Astrocyte (in vitro differentiated cells and primary cell): ENCODE measurements at regions not wholly inside any gene's neighbourhood (a gene's known extent, or its start where the extent isn't known, plus 50 kb on each side); places are given as distances from the start of the nearest gene placed in this dataset.

Experiments used
- DNase-seq: peaks from one replicate; pipeline ENCODE4 v3.0.0-alpha.2; 2010; ENCODE audit warnings: low read depth
- FAIRE-seq: peaks from 2 replicates; lab custom pipeline; 2011; peaks lifted over from hg19 to GRCh38; lab: Jason Lieb, UNC
- H2AFZ ChIP-seq: 2 replicates; pipeline ENCODE4 v1.6.0; 2012; ENCODE audit warnings: low read depth, low read length, inconsistent platforms
- H3K27ac ChIP-seq: 2 replicates; pipeline ENCODE4 v1.5.1; 2011; ENCODE audit warnings: low read depth, low read length, inconsistent platforms
- H3K27me3 ChIP-seq: 2 replicates; pipeline ENCODE4 v1.6.0; 2011; ENCODE audit warnings: low read length, inconsistent platforms; ENCODE audit not compliant: insufficient read depth
- H3K36me3 ChIP-seq: 2 replicates; pipeline ENCODE4 v1.5.1; 2011; ENCODE audit warnings: low read length, inconsistent platforms; ENCODE audit not compliant: insufficient read depth
- H3K4me1 ChIP-seq: 2 replicates; pipeline ENCODE4 v1.5.1; 2011; ENCODE audit warnings: low read length, inconsistent platforms; ENCODE audit not compliant: insufficient read depth
- H3K4me2 ChIP-seq: 2 replicates; pipeline ENCODE4 v1.6.0; 2012; ENCODE audit warnings: low read length, inconsistent platforms
- H3K4me3 ChIP-seq: 2 replicates; pipeline ENCODE4 v1.5.1; 2011; ENCODE audit warnings: low read depth, mild to moderate bottlenecking, low read length, inconsistent platforms; ENCODE audit not compliant: insufficient read depth
- H3K79me2 ChIP-seq: 2 replicates; pipeline ENCODE4 v1.6.0; 2012; ENCODE audit warnings: mild to moderate bottlenecking, low read length, inconsistent platforms; ENCODE audit not compliant: insufficient read depth
- H3K9ac ChIP-seq: 2 replicates; pipeline ENCODE4 v1.6.0; 2012; ENCODE audit warnings: mild to moderate bottlenecking, low read length, inconsistent platforms
- H3K9me3 ChIP-seq: 2 replicates; pipeline ENCODE4 v1.5.1; 2012; ENCODE audit warnings: low read depth, mild to moderate bottlenecking, low read length, inconsistent platforms; ENCODE audit not compliant: insufficient read depth
- H4K20me1 ChIP-seq: 2 replicates; pipeline ENCODE4 v1.6.0; 2012; ENCODE audit warnings: low read length, inconsistent platforms; ENCODE audit not compliant: insufficient read depth
- H3K27ac Mint-ChIP-seq: one replicate; pipeline ENCODE4 v1.8.0; 2021; ENCODE audit warnings: mild to moderate bottlenecking, mixed read lengths; ENCODE audit not compliant: unreplicated experiment
- H3K27me3 Mint-ChIP-seq: one replicate; pipeline ENCODE4 v1.8.0; 2021; ENCODE audit warnings: low read depth, mixed read lengths; ENCODE audit not compliant: unreplicated experiment
- H3K36me3 Mint-ChIP-seq: one replicate; pipeline ENCODE4 v1.8.0; 2021; ENCODE audit warnings: low read depth, mixed read lengths; ENCODE audit not compliant: unreplicated experiment
- H3K4me1 Mint-ChIP-seq: one replicate; pipeline ENCODE4 v1.8.0; 2021; ENCODE audit warnings: low read depth, mixed read lengths; ENCODE audit not compliant: unreplicated experiment
- H3K4me3 Mint-ChIP-seq: one replicate; pipeline ENCODE4 v1.8.0; 2021; ENCODE audit warnings: mild to moderate bottlenecking, moderate library complexity, mixed read lengths; ENCODE audit not compliant: unreplicated experiment
- H3K9me3 Mint-ChIP-seq: one replicate; pipeline ENCODE4 v1.8.0; 2021; ENCODE audit warnings: mild to moderate bottlenecking, mixed read lengths; ENCODE audit not compliant: unreplicated experiment
- CTCF ChIP-seq: IDR thresholded peaks from 2 replicates; pipeline ENCODE4 v1.5.1; 2011; ENCODE audit warnings: low read depth, mild to moderate bottlenecking, inconsistent platforms, low read length, moderate library complexity; ENCODE audit not compliant: insufficient read depth
- EZH2 ChIP-seq: IDR thresholded peaks from 2 replicates; pipeline ENCODE4 v1.6.1; 2012; ENCODE audit warnings: mild to moderate bottlenecking, low read length, inconsistent platforms; ENCODE audit not compliant: insufficient read depth

- Histone ChIP-seq H3K27me3 (no peaks in the 10 kb centered on the region), H3K9me3 (no peaks in the 10 kb centered on the region), H3K4me2 (no peak overlapping the region), H2AFZ (no peak overlapping the region), H3K79me2 (no peaks in the 10 kb centered on the region), H3K9ac (no peak overlapping the region), H4K20me1 (no peaks in the 10 kb centered on the region), H3K4me1 (no peaks in the 10 kb centered on the region), H3K27ac (no peak overlapping the region), H3K4me3 (no peak overlapping the region), H3K36me3 (no peaks in the 10 kb centered on the region)
- no peak for DNase-seq
- Mint-ChIP-seq H3K9me3 (peaks cover 2% of the 10 kb centered on the region), H3K27me3 (no peaks in the 10 kb centered on the region), H3K36me3 (no peaks in the 10 kb centered on the region), H3K4me3 (no peak overlapping the region), H3K27ac (no peak overlapping the region), H3K4me1 (no peaks in the 10 kb centered on the region)
- no peak for FAIRE-seq
- no peak for TF ChIP-seq CTCF
- TF ChIP-seq EZH2, result no peak
These were observed 584.6 kb downstream of the ANXA1 start for GRCh38 chr9:73736270-73736669.

- Histone ChIP-seq H3K27me3 (no peaks in the 10 kb centered on the region), H3K4me2 (no peak overlapping the region), H3K79me2 (no peaks in the 10 kb centered on the region), H3K4me1 (no peaks in the 10 kb centered on the region), H2AFZ (no peak overlapping the region), H3K27ac (no peak overlapping the region), H3K9ac (no peak overlapping the region), H3K9me3 (no peaks in the 10 kb centered on the region), H3K36me3 (no peaks in the 10 kb centered on the region), H4K20me1 (no peaks in the 10 kb centered on the region), H3K4me3 (no peak overlapping the region)
- Mint-ChIP-seq H3K9me3 (peaks cover 2% of the 10 kb centered on the region), H3K4me1 (no peaks in the 10 kb centered on the region), H3K36me3 (no peaks in the 10 kb centered on the region), H3K4me3 (no peak overlapping the region), H3K27ac (no peak overlapping the region), H3K27me3 (no peaks in the 10 kb centered on the region)
- no peak for FAIRE-seq
- TF ChIP-seq CTCF (no peak), EZH2 (no peak)
- no peak for DNase-seq
These were observed 587.3 kb downstream of the ANXA1 start for GRCh38 chr9:73738741-73739530.

GRCh38 chr9:73741316-73741715 is 589.7 kb downstream of the ANXA1 start:
- no peak overlapping the region for H3K27ac Mint-ChIP-seq
- DNase-seq, result no peak
- no peak overlapping the region for H3K4me3 Mint-ChIP-seq
- Histone ChIP-seq H3K4me3 (no peak overlapping the region), H3K27ac (no peak overlapping the region), H2AFZ (no peak overlapping the region), H3K4me1 (no peaks in the 10 kb centered on the region), H3K27me3 (no peaks in the 10 kb centered on the region), H3K9ac (no peak overlapping the region), H3K36me3 (no peaks in the 10 kb centered on the region), H3K79me2 (no peaks in the 10 kb centered on the region), H3K4me2 (no peak overlapping the region), H4K20me1 (no peaks in the 10 kb centered on the region), H3K9me3 (no peaks in the 10 kb centered on the region)
- no peak for FAIRE-seq
- TF ChIP-seq EZH2, result no peak
- TF ChIP-seq CTCF, result no peak
- H3K36me3 Mint-ChIP-seq, result no peaks in the 10 kb centered on the region
- H3K27me3 Mint-ChIP-seq, result no peaks in the 10 kb centered on the region
- peaks cover 6% of the 10 kb centered on the region for H3K9me3 Mint-ChIP-seq
- H3K4me1 Mint-ChIP-seq, result no peaks in the 10 kb centered on the region
